Stromal cell of bone marrow (primary cell): ENCODE measurements at regions not wholly inside any gene's neighbourhood (a gene's known extent, or its start where the extent isn't known, plus 50 kb on each side); places are given as distances from the start of the nearest gene placed in this dataset.
A peak's percentile ranks its signal among the peaks of the same experiment; 100 is the strongest.

ENCODE experiments used
- DNase-seq: peaks from one replicate; pipeline ENCODE4 v3.0.0-alpha.2; 2012; ENCODE audit warnings: low read depth

DNA sequence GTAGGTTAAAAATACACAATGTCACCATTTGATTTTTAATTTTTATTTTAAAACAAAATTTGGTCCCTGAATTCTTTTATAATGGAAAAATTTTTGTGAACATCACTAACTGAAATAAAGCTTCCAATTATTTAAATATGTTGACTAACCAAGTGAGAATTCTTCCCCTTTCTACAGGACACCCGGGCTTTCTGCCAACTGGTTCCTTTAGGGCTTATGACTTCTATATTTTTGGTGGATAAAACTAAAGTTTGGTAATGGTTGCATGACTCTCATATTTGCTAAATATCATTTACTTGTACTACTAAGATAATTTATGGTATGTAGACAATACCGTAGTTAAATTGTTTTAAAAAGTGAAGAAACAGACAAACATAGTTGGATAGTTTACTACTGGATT lies 291.0 kb upstream of the DOK6 start:
- peak; percentile 15 for DNase-seq

DNA sequence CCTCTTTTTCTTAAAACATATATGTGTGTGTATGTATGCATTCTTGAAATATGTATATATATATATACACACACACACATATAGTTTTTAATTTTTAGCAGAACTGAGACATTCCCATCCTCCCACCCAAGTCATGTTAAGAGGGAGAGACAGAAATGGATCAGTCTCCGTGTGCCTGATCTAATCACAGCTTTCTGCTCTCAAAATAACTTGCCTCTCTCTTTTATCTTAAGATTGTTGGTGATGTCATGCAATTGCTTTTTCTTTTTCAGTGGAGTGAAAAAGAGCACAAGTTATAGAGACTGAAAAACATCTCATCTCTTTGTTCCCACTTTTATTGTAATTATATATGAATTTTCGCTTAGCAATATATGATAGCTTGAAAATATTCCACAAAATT lies 279.9 kb upstream of the DOK6 start:
- no peak for DNase-seq

DNA sequence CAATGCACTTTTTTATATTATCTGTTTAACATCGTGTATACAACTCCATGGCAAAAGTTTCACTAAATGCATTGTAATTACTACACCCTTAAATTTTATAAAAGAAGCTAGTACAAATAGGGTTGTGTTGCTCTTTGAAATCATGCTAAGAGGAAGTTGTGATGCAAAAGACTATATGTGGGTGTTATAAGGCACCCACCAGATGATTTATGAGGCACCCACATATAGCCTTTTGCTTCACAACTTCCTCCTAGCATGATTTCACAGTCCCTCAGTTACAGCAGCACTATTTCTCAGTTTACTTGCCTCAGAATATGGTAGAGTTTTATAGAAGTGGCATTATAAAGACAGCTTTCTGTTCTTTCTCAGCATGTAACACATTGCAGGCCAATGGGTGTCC lies 277.3 kb upstream of the DOK6 start:
- DNase-seq = no peak

DNA sequence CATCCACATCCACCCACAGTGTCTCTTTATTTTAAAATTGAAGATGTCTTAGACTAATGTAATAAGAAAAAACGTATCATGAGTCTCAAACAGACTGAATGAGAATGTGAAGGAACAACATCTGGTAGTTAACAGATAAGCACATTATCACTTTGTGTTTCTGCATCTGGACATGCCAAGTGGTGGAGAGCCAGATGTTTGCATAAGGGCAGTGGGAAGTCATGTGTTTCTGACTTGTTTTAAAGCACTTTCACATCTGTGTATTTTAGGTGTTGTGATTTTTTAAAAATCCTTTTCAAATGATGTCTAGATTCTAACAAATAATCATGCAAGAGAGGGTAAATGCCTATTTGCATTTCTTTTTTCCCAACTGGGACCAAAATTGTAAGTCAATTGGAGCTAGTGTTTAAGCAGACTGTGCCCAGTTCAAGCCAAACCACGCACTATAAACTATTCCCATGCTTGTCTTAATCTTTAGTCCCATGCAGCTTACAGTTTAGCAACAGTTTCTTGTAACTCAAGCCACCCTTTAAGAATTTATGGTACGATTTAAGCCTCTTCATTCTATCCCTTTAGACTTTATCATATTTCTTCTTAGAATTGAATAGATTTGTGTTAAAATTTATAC lies 272.7 kb upstream of the DOK6 start:
- no peak for DNase-seq

DNA sequence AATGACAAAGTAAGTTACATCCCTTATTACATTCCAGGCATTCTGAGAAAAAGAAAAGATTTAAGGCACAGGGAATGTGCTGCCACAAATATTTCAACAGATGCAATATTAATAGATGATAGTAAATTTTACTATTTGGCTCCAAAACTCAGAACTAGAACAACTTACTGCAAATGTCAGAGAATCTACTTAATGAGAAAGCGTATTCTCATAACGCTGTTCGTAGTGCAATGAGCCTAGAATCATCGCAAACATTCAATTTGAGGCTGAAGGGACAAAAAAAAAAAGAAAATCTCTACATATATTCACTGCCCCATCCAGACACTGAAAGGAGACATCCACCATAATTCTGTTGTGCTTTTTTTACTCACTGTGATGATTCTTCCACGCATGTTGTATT lies 272.1 kb upstream of the DOK6 start:
- DNase-seq = no peak

DNA sequence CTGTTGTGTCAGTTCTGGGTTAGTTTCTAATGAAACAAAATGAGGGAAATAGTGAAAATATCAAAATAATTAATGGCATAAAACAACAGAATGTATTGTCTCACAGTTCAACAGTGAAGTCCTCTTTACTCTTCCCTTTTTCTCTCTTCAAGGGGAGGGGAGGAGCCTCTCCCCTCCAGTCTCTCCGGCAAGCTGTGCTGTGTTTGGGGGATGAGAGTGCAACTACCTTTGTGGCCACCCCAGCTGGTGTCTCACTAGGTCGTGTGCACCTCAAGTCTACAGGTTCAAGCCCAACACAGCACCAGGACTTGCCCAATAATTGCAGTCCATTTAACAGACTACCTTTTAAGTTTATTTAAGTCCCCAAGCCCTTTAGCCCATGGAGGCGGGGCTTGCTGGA lies 271.7 kb upstream of the DOK6 start:
- no peak for DNase-seq

DNA sequence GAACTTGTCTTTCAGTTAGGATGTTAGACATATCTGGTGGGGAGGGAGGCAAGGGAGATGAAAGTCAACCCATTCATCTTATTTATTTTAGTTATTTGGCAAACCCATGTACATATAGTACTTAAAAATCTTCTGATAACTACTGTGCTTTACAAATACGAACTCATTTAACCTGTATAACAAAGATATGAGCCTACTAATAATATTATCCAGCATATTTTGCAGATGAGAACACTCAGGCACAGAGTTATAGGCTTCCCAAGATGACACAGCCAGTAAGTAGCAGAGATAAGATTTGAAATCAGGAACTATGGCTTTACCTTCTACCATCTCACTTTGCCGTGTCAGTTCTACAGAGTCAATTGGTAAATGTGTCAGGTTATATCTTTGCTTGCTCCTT lies 262.6 kb upstream of the DOK6 start:
- no peak for DNase-seq

DNA sequence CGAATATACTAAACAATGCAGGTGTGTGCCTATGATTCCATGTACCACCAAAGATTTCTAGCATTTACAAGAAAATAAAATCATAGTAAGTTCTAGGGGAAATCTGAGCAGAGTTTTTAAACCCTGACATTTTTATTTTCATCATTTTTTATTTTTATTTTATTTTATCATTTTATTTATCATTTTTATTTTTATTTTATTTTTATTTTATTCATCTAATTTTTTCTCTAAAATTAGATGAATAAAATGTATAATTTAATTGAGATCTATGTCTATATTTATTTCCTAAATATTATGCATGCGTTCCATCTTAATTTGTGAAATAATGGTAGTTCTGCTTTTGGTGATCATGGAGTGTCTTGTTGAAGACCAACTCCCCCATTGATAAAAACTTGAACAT lies 257.6 kb upstream of the DOK6 start:
- DNase-seq = no peak

DNA sequence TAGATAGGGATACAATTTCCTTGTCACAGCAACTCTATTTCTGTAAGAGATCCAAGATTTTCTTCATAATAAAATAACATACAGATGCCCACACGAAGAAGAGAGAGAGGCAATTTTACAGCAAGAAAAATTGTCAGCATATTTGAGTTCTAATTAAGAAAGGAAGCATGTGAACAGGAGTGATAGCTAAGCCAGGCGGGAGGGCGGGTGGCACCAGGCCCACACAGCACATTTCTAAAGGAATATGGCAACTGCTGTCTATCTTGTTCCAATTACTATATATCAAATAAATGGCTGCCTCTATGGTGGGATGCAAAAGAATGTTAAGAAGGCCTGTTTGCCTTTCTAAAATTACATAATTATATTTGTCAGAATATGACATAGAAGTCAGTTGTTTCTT lies 248.3 kb upstream of the DOK6 start:
- DNase-seq = no peak

DNA sequence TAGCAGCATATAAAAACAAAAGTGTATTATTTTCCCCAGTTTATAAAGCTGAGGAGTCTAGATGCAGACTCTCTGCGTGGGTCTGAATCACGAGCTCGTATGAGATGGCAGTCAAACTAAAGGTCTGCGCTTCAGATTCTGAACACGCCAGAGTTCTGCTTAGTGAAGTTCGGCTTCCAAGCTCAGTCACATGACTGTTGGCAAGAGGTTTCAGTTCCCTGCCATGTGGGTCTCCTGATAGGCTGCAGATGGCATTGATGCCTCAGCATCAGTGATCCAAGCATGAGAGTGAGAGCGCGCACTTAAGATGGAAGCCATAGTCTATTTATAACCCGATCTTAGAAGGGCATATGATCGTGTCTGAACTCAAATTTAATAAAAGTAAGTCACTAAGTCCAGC lies 242.8 kb upstream of the DOK6 start:
- no peak for DNase-seq

DNA sequence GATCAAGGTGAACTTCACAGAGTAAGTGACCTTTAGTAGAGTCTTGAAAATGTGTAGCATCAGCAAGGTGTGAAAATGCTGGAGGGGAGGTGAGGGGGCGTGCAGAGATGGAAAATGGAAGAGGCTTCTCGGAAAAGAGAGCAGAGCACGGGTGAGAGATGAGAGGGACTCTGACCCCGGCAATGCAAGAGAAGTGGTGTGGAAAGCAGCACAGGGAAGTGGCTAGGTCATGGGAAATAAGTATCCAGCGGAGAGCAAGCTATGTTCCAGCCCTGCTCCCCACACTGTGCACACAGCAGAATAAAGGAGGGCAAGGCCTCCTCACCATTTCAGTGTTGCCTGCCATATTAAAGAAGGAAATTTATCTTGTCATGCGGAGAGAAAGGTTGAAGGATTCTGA lies 241.7 kb upstream of the DOK6 start:
- DNase-seq = no peak

DNA sequence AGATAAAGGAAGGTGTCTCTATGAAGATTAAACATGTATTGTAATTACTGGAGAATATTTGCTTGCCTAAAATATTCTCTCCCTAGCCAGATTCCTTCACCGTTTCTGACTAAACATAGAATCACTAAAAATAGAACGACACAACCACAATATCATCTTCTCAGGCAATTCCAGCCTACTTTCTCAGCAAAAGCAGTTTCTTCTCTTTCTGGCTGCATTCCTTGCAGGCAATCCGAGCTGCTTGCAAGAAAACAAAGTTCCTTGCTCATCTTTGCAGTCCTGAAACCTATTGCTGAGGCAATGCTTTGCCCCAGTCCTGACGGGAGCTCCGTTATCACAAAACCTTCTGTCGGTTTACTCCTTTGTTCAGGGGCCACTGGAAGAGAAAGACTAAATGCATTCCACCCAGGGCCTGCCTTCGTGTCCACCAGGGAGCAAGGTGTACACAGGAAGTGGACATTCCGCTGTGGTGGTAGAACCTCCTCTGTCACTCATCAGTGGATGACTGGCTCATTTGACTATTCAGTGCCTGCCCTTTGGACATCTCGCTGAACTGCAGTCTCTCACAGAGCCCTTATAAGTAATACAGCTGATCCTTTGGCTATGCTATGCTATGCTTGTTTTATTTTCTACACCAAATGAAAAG lies 239.2 kb upstream of the DOK6 start:
- peak; percentile 22 for DNase-seq

DNA sequence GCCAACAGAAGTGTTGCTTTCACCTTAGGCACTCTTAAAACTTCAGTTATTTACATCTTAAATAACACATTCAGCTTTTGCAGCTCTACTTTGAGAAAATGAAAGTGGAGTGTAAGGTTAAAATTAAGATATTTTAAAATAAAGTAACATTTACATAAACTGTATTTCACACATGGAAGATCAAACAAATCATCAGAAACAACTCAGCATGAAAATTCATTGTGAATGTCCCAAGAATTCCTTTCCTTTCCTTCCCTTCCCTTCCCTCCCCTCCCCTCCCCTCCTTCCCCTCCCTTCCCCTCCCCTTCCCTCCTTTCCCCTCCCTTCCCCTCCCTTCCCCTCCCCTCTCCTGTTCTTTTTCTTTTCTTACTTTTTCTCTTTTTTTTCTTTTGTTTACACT lies 238.0 kb upstream of the DOK6 start:
- DNase-seq = no peak

DNA sequence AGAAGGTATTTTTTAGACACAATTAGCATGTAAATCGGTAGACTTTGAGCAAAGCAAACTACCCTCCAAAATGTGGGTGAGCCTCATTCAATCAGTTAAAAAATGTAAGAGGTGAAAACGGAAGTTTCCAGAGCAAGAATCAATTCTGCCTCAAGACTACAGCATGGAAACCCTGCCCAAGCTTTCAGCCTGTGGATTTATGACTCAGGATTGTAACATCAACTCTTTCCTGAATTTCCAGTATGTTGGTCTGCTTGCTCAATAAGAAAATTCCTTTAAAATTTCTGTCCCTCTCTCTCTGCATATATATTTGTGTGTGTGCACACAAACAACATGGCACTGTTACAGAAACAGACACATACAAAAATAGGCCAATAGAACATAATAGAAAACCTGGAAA lies 228.6 kb upstream of the DOK6 start:
- no peak for DNase-seq

DNA sequence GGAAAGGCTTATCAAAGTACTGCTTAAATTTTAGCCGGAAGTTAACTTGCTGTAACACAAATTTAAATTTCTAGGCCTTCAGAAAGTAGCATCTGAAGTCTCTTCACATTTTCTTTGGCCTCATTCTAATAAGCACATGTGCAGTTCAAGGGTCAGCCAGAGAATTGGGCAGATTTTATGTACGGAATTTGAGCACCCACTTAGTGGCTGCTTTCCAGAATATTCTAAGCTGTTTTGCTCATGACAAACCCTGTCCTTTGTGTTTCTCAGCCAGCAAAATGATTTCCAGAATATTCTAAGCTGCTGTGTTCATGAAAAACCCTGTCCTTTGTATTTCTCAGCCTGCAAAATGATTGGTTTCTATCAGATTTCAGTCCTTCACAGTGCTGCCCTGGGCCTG lies 225.0 kb upstream of the DOK6 start:
- no peak for DNase-seq

DNA sequence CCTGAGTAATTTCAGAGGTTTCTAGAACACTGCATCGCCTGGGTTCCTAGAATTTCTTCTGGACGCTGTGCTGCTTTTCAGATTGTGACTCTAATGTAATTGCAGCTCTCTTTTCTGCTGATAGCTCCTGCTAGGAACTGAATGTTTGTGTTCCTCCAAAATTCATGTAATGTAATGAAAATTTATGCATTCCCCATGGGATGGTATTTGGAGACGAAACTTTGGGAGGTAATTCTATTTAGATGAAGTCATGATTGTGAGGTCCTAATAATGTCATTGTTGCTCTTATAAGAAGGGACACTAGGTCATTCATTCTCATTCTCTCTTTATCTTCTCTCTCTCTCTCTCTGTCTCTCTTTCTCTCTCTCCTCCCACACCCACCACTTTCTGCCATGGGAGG lies 223.9 kb upstream of the DOK6 start:
- DNase-seq = no peak

DNA sequence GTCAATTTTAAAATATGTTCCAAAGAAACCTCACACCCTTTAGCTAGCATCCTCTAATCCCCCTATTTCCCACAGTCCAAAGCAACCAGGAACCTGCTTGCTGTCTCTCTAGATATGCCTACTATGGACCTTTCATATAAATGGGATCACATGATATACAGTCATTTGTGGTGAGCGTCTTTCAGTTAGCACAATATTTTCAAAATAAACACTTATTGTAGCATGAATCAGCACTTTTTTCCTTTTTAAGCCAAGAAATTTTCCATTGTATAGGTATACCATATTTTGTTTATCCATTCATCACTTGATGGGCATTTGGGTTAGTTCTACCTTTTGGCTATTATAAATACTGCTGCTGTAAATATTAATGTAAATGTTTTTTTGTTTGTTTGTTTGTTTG lies 223.0 kb upstream of the DOK6 start:
- DNase-seq = no peak

DNA sequence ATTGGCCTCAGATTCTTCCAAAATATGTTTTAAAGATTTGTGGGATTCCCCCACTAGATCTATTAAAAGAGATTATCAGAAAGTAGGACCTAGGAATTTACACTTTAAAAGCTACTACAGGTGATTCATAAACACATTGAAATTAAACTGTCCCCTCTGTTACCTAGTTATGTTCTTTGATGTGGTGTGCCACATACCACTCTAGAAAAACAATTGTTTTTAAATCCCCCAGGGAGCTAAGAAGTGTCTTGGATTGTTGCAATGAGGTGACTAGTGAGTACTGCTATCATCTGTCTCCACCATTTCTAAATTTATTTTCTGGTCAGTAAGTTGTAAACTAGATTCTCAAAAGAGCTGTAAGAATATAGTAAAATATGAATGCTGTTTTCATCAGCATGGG lies 214.5 kb upstream of the DOK6 start:
- no peak for DNase-seq

DNA sequence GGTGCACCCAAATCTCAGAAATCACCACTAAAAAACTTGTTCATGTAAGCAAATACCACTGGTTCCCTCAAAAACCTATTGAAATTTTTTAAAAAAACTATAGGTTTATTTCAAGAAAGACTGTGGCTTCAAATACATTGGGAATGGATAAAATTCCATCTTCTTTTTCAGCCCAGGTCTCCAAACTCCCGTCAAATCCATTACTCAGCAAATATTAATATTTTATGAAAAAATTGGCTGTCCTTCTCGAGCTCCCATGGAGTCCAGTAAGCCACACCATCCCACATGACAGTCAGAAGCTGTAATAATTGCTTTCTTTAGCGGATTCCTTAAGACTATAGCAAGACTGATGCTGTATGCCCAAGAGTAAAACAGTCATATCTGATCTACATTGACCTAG lies 204.4 kb upstream of the DOK6 start:
- DNase-seq = no peak

DNA sequence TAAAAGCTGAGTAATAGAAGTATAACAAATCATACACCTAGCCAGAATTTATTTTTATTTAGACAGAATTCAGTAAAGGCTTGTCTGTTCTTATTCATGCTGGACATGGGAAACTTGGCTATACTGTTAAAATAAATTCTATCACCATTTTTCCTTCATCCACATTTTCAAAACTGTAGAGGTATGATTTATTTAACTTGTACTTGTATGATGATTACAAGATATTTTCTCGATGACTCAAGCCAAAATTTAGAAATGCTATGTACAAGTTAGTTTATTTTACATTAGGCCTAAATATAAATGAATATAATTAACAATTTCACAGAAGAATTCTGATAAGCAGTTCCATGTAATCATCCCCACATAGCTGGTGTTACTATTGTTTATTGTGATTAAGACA lies 194.8 kb upstream of the DOK6 start:
- no peak for DNase-seq

DNA sequence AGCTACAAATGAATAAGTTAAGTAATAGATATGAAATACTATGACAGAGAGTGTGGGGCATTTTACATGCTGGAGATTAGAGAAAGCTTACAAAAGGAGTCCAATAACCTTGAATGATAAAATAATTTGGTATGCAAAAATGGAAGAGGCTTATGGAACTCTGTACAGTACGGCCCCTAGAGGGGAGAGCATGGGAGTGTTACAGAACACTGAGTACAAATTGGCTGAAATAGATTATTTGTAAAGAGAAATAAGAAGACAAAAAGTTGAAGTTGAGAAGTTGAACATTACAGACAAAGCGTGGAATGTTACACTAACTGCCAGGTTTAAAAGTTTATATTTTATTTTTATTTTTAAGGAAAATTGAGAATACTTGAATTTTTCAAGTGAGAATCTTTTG lies 192.1 kb upstream of the DOK6 start:
- no peak for DNase-seq

DNA sequence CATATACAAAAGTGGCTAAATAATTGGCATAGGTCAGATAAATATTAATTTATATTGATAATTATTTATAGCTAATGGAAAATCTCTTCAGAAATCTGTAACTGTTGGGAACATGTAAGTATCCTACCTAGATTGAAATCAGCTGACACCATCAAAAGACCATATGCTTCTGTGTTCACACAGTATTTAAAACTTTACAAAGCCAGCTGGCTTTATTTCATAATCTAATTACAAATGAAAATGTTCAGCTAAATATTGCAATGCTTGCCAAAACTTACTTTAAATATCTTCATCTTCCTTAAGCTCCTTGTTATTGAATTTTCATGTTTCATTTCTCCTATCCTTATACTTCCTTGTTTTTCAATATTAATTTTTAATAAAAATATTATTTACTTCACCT lies 190.9 kb upstream of the DOK6 start:
- DNase-seq = no peak

DNA sequence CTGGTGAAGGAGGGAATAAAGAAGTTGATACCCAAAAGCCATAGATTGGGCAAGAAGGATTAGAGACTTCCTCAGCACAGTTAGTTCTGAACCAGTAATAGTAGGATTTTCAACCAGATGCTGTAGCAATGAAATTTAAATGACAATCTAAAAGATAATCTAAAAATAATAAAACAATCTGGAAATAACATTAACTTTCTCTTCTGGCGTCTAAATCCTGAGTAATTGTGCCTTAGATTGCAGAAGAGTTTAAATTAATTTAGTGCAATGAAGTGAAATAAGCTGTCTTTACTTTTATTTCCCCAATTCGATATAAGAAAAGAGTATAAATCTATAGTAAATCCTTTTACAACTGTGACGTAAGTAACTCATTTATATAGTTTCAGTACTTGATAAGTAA lies 186.8 kb upstream of the DOK6 start:
- no peak for DNase-seq

DNA sequence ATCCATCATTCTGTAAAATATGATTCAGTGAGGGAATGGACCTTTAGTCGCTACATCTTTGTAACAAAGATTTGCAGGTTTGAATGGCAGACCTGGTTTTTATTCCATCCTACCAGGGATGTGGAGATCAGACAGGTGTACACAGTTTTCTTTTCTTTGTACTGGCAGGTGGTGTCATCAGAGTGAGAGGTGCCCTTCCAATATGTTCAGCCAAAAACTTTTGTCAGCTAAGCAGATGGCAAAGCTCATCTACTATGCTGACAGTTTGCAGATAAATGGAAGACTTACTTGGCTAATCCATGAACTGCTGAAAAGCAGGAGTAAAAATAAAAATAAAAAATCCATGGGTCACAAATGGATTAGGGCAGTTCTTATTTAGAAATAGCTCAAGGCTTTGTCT lies 185.5 kb upstream of the DOK6 start:
- no peak for DNase-seq

DNA sequence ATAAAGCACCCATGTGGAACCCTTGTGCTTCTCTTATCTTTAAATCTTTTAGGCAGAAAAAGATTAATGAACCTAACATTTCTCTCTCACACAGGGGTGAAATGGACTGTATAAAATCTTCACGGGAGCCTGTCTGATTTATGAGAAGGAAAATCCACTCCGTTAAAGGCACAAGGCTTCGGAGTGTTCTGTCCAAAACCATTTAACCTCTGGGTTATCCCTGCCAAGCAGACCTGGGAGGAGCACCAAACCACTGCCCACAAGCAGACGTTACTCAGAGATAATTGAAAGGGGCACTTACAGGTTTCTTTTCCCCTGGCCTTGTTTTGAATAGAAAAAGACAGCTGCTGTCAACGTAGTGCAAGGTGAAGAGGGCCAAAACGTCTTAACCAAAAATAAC lies 184.4 kb upstream of the DOK6 start:
- DNase-seq = no peak
